Neural cell (in vitro differentiated cells): ENCODE measurements at regions not wholly inside any gene's neighbourhood (a gene's known extent, or its start where the extent isn't known, plus 50 kb on each side); places are given as distances from the start of the nearest gene placed in this dataset.
"Not testable (repeated sequence)": the region's sequence is repeated elsewhere in the genome, so short reads cannot be mapped to it uniquely, and the experiment has no call there.

Source experiments
- H2AFZ ChIP-seq: fragments of 200-600, 300-800 bp; sonication (generic), shearing (Covaris generic); 2 replicates; pipeline ENCODE4 v1.6.0; 2014; ENCODE audit warnings: low read depth, mild to moderate bottlenecking, antibody characterized with exemption, low read length, moderate library complexity
- H3F3A ChIP-seq: fragments of 200-600 bp; shearing (Covaris generic); 2 replicates; pipeline ENCODE4 v1.6.1; 2016; ENCODE audit warnings: mild to moderate bottlenecking, moderate library complexity, mixed read lengths, antibody characterized with exemption, low read length; ENCODE audit not compliant: insufficient read depth, poor library complexity, severe bottlenecking
- H3K27ac ChIP-seq: fragments of 200-600, 300-800 bp; sonication (generic), shearing (Covaris generic); 2 replicates; pipeline ENCODE4 v1.5.1; 2014; ENCODE audit warnings: mild to moderate bottlenecking, low read length, moderate library complexity
- H3K27me3 ChIP-seq: fragments of 300-800, 200-600 bp; sonication (generic), shearing (Covaris generic); 2 replicates; pipeline ENCODE4 v1.6.0; 2014; ENCODE audit warnings: mild to moderate bottlenecking, low read depth, low read length, moderate library complexity; ENCODE audit not compliant: insufficient read depth
- H3K36me3 ChIP-seq: fragments of 300-800, 200-600 bp; sonication (generic), shearing (Covaris generic); 2 replicates; pipeline ENCODE4 v1.5.1; 2014; ENCODE audit warnings: mild to moderate bottlenecking, antibody characterized with exemption, low read length, moderate library complexity; ENCODE audit not compliant: insufficient read depth
- H3K4me2 ChIP-seq: fragments of 300-800, 200-600 bp; sonication (generic), shearing (Covaris generic); 2 replicates; pipeline ENCODE4 v1.6.0; 2014; ENCODE audit warnings: mild to moderate bottlenecking, low read length
- H3K4me3 ChIP-seq: fragments of 300-800, 200-600 bp; sonication (generic), shearing (Covaris generic); 2 replicates; pipeline ENCODE4 v1.5.1; 2014; ENCODE audit warnings: mild to moderate bottlenecking, low read length, moderate library complexity
- H3K79me2 ChIP-seq: fragments of 200-600 bp; shearing (Covaris generic); replicated peaks from 2 replicates; pipeline ENCODE4 v1.6.0; 2014; ENCODE audit warnings: mild to moderate bottlenecking, low read length, moderate library complexity; ENCODE audit not compliant: insufficient read depth
- H3K9ac ChIP-seq: fragments of 300-800, 200-600 bp; sonication (generic), shearing (Covaris generic); 2 replicates; pipeline ENCODE4 v1.6.1; 2016; ENCODE audit warnings: mild to moderate bottlenecking, low read length, mixed read lengths
- H3K9me2 ChIP-seq: fragments of 200-600 bp; shearing (Covaris generic); 2 replicates; pipeline ENCODE4 v1.6.1; 2016; ENCODE audit warnings: mild to moderate bottlenecking, low read length, mixed read lengths; ENCODE audit not compliant: insufficient read depth
- H3K9me3 ChIP-seq: fragments of 200-600, 300-800 bp; sonication (generic), shearing (Covaris generic); 2 replicates; pipeline ENCODE4 v1.6.1; 2016; ENCODE audit warnings: mild to moderate bottlenecking, mixed run types, low read length, moderate library complexity, mixed read lengths
- H4K20me1 ChIP-seq: fragments of 200-600 bp; shearing (Covaris generic); 2 replicates; pipeline ENCODE4 v1.6.1; 2016; ENCODE audit warnings: mild to moderate bottlenecking, mixed run types; ENCODE audit not compliant: insufficient read depth
- CTCF ChIP-seq: fragments of 450-650 bp; IDR thresholded peaks from 2 replicates; pipeline ENCODE4 v1.5.1; 2014; ENCODE audit warnings: antibody characterized with exemption, mild to moderate bottlenecking, moderate library complexity; ENCODE audit not compliant: poor library complexity, severe bottlenecking
- EP300 ChIP-seq: fragments of 450-650 bp; conservative IDR thresholded peaks from 2 replicates; pipeline ENCODE4 v1.6.1; 2014; ENCODE audit warnings: antibody characterized with exemption, mild to moderate bottlenecking, moderate library complexity; ENCODE audit not compliant: poor library complexity, severe bottlenecking
- EZH2 ChIP-seq: fragments of 200-600, 300-800 bp; shearing (Covaris generic), sonication (generic); IDR thresholded peaks from 2 replicates; pipeline ENCODE4 v1.6.1; 2014; ENCODE audit warnings: antibody characterized with exemption, low read length, borderline replicate concordance, mild to moderate bottlenecking; ENCODE audit not compliant: insufficient read depth, poor library complexity, severe bottlenecking
- MXI1 ChIP-seq: fragments of 450-650 bp; conservative IDR thresholded peaks from 2 replicates; pipeline ENCODE4 v1.6.1; 2014; ENCODE audit warnings: antibody characterized with exemption, mild to moderate bottlenecking; ENCODE audit not compliant: poor library complexity, severe bottlenecking
- POLR2AphosphoS5 ChIP-seq: IDR thresholded peaks from 2 replicates; pipeline ENCODE4 v1.6.1; 2012
- RAD21 ChIP-seq: fragments of 450-650 bp; conservative IDR thresholded peaks from 2 replicates; pipeline ENCODE4 v1.6.1; 2014; ENCODE audit warnings: antibody characterized with exemption, mild to moderate bottlenecking, moderate library complexity
- SMC3 ChIP-seq: fragments of 450-650 bp; conservative IDR thresholded peaks from 2 replicates; pipeline ENCODE4 v1.6.1; 2014; ENCODE audit warnings: antibody characterized with exemption, mild to moderate bottlenecking, moderate library complexity; ENCODE audit not compliant: poor library complexity
- TAF1 ChIP-seq: IDR thresholded peaks from 2 replicates; pipeline ENCODE4 v1.6.1; 2012; ENCODE audit warnings: low read depth
- TF ChIP-seq, protein P1 (sequence below): IDR thresholded peaks from 2 replicates; pipeline ENCODE4 v1.6.1; 2012; ENCODE audit warnings: borderline replicate concordance

- H3K4me3 ChIP-seq, result no peak overlapping the region
- H3K27ac ChIP-seq, result no peak overlapping the region
- H3K9me2 ChIP-seq, result no peaks in the 10 kb centered on the region
- TF ChIP-seq, protein P1, sequence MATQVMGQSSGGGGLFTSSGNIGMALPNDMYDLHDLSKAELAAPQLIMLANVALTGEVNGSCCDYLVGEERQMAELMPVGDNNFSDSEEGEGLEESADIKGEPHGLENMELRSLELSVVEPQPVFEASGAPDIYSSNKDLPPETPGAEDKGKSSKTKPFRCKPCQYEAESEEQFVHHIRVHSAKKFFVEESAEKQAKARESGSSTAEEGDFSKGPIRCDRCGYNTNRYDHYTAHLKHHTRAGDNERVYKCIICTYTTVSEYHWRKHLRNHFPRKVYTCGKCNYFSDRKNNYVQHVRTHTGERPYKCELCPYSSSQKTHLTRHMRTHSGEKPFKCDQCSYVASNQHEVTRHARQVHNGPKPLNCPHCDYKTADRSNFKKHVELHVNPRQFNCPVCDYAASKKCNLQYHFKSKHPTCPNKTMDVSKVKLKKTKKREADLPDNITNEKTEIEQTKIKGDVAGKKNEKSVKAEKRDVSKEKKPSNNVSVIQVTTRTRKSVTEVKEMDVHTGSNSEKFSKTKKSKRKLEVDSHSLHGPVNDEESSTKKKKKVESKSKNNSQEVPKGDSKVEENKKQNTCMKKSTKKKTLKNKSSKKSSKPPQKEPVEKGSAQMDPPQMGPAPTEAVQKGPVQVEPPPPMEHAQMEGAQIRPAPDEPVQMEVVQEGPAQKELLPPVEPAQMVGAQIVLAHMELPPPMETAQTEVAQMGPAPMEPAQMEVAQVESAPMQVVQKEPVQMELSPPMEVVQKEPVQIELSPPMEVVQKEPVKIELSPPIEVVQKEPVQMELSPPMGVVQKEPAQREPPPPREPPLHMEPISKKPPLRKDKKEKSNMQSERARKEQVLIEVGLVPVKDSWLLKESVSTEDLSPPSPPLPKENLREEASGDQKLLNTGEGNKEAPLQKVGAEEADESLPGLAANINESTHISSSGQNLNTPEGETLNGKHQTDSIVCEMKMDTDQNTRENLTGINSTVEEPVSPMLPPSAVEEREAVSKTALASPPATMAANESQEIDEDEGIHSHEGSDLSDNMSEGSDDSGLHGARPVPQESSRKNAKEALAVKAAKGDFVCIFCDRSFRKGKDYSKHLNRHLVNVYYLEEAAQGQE, result no peak
- TF ChIP-seq EZH2 (no peak), EP300 (no peak), MXI1 (no peak), SMC3 (no peak), CTCF (no peak), RAD21 (no peak), TAF1 (no peak), POLR2AphosphoS5 (no peak)
- H3K36me3 ChIP-seq, result no peaks in the 10 kb centered on the region
- H3F3A ChIP-seq, result no peaks in the 10 kb centered on the region
- H3K9ac ChIP-seq, result no peak overlapping the region
- H3K79me2 ChIP-seq, result no peaks in the 10 kb centered on the region
- no peaks in the 10 kb centered on the region for H4K20me1 ChIP-seq
- H2AFZ ChIP-seq, result no peak overlapping the region
- no peak overlapping the region for H3K4me2 ChIP-seq
- no peaks in the 10 kb centered on the region for H3K27me3 ChIP-seq
- H3K9me3 ChIP-seq, result no peaks in the 10 kb centered on the region
Measured at GRCh38 chr11:90997241-90997640, 774.4 kb upstream of the CHORDC1 start.

- not testable (repeated sequence) for H3K27ac ChIP-seq, H4K20me1 ChIP-seq, H3K9me3 ChIP-seq, H3F3A ChIP-seq, H3K4me2 ChIP-seq, H3K27me3 ChIP-seq, H3K9ac ChIP-seq, H3K9me2 ChIP-seq, H3K4me3 ChIP-seq, H3K79me2 ChIP-seq, H2AFZ ChIP-seq, H3K36me3 ChIP-seq
Measured at GRCh38 chr11:90972159-90972558, 749.3 kb upstream of the CHORDC1 start.

DNA sequence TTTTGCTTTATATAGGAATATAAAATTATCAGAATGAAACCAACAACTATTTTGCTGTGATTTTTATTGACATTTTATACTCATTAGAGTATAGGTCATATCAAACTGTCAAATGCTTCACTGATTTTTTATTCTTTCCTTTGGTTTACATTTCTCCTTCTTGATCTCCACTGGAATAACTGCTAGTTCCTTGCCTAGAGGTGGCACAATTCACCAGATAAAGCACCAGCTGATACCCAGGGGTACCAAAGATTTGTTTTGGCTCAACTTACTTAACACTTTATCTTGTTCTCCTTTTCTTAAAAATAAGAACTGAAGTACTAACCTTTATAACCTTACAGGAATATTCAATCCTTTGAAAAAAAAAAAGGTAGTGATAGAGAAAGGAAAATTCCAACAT is 725.1 kb upstream of the CHORDC1 start:
- Histone ChIP-seq H3K9ac (no peak overlapping the region), H3K36me3 (no peaks in the 10 kb centered on the region), H3K27ac (no peak overlapping the region), H3K4me3 (no peak overlapping the region), H4K20me1 (no peaks in the 10 kb centered on the region), H3K27me3 (no peaks in the 10 kb centered on the region), H3K79me2 (no peaks in the 10 kb centered on the region), H3F3A (no peaks in the 10 kb centered on the region), H3K9me3 (no peaks in the 10 kb centered on the region), H3K9me2 (no peaks in the 10 kb centered on the region), H2AFZ (no peak overlapping the region), H3K4me2 (no peak overlapping the region)
- no peak for TF ChIP-seq RAD21
- no peak for TF ChIP-seq EP300
- no peak for TF ChIP-seq MXI1
- no peak for TF ChIP-seq TAF1
- no peak for TF ChIP-seq EZH2
- TF ChIP-seq POLR2AphosphoS5, result no peak
